GM19240 (cell line): ENCODE measurements at regions not wholly inside any gene's neighbourhood (a gene's known extent, or its start where the extent isn't known, plus 50 kb on each side); places are given as distances from the start of the nearest gene placed in this dataset.

ENCODE experiments used
- DNase-seq: peaks from one replicate; pipeline ENCODE4 v3.0.0; 2011; ENCODE audit warnings: low spot score; ENCODE audit not compliant: insufficient read length

GRCh38 chr9:1951446-1951845, 63.7 kb upstream of the SMARCA2 start:
- no peak for DNase-seq

DNA sequence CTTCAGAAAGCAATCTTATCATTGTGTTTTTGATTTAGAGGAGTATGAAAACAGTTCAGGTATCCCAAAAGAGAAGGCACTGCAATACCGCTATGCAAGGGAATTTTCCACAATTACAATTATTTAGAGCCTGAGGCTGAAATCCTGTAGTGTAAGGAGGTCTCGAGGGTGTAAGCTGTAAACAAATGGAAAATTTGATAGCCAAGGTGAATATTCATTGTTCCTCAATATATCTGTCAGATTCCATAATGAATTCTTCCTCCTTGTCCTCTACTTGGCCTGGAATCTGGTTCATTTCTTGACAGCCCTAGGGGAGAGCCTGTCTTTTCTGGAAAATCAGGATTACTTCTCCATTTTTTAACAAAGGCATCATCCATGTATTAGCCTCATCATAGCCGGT, 63.1 kb upstream of the SMARCA2 start:
- DNase-seq: no peak

GRCh38 chr9:1954238-1954637, 60.9 kb upstream of the SMARCA2 start:
- no peak for DNase-seq

DNA sequence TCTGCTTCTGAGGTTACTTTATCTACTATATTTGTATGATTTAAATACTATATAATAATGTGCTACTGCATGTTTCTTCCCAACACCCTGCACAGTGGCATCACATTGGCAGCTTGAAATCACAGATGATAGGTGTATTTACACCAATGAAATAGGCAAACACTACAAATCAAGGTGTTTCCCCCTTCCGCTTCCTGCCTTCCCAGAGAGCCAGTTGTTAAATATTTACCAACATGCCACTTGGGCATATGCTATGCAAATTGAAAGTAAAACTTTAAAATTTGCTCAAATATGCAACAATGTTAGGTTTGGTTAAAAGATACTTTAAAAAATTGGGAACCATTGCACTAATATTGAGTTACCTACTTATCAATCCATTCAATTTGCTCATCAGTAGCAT, 58.2 kb upstream of the SMARCA2 start:
- no peak for DNase-seq

DNA sequence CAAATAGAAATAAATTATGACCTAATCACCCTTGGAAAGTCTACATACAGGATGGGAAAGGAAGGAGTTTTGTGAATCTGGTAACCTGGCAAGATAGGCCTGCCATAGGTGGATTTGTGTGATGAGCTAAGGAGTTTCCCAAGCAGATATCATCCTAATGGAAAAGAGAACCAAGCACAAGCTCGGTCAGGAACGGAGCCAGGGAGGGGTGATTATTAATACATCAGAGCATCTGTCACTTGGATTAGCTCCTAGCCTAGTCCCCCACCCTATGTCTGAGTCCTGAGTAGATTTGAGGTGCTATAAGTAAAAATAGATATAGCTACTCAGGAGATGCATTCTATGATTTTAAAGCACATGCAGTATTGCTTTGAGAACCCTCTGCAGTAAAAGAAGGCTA, 57.3 kb upstream of the SMARCA2 start:
- no peak for DNase-seq

- DNase-seq: no peak
Observed at GRCh38 chr9:1959371-1959770, 55.8 kb upstream of the SMARCA2 start.

DNA sequence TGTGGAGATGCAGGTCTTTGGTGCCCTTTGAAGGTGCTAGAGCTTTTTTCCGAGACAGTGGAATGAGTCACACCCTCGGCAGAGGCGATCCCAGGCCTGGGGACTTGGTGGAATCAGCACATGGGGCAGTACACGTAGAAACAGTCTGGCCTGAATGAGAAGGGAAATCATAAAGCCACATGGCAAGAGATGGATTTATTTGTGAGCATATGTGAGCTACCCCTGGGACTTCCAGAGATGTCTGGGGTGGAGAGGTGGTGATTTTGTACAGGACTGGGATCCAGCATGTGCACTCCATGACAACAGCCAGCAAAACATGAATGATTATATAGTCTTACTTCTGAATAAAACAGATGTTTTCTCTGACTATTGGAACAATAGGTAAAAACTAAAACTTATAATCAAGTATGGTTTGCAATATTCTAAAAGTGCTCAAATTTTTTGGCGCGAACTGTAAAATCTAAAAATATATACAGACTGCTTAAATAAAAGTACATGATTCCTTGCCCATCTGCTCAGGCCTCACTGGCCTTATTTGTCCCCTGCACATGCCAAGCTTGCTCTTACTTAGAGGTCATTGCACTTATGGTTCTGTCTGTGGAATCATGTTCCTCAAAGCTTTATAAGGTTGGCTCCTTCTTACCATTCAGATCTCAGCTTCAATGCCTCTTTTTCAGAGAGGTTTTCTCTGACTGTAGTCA, 54.7 kb upstream of the SMARCA2 start:
- no peak for DNase-seq

- DNase-seq: no peak
Observed at GRCh38 chr9:1962122-1962521, 53.0 kb upstream of the SMARCA2 start.

DNA sequence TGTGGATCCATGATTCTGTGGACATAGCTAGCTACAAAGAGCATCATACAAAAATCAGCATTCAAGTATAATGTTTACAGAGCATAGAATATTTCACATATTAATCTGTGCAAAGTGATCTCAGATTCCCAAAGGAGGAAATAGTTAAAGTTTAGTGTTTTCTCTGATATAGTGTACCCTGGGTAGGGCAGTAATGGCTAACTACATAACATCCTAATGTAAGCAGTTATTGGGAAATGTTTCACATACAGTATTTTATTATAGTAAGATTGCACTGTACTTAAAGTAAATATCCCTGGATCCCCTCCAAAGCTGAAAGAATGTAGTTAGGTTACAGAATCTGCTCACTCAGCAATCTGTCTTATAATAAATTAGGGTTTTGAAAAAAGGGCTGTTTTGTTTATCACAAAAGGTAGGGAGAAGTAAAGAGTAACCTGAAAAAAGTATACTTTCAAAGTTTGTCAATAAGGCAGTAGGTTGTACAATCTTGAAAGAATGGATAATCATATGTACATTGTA, 52.5 kb upstream of the SMARCA2 start:
- no peak for DNase-seq

DNA sequence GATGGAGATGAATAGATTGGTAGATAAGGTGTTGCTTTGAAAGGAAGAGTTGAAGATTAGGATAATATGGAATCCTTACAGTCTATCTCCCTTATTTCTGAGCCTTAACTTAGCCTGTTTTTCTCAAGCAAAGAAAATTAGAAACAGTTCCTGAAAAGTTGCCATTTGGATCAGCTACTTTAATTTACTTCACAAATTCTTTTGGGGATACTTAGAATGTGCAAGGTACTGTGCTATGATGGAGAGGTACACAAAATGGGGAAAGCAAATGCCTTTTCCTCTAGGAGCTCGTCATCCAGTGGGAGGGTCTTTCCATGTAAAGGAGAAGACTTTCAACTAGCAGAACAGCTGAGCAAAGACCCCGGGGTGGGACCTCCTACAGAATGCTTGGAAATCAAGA, 51.1 kb upstream of the SMARCA2 start:
- no peak for DNase-seq
